Panc1 (cell line): ENCODE measurements at regions not wholly inside any gene's neighbourhood (a gene's known extent, or its start where the extent isn't known, plus 50 kb on each side); places are given as distances from the start of the nearest gene placed in this dataset.

Source experiments
- ATAC-seq: fragments of 200-7000 bp; cut with Tn5 transposase; 2 replicates; pipeline ENCODE4 v1.9.1; 2020; ENCODE audit warnings: mild to moderate bottlenecking, moderate library complexity
- BruUV-seq: library from RNA; stranded (reverse); fragments of 400-500 nt; replicated peaks from 2 replicates; lab custom pipeline; 2021; lab: Mats Ljungman, UMichigan
- CTCF ChIA-PET: fragments of 300-600 bp; sonication (Branson Sonifier 250); formaldehyde crosslinking; loops from one replicate; lab custom pipeline; 2022; ENCODE audit warnings: antibody characterized with exemption; lab: Charles Lee
- POLR2A ChIA-PET: fragments of 300-600 bp; sonication (Branson Sonifier 250); formaldehyde crosslinking; loops from one replicate; lab custom pipeline; 2022; ENCODE audit warnings: antibody characterized with exemption; lab: Charles Lee
- DNase-seq: peaks from one replicate; pipeline ENCODE4 v3.0.0-alpha.2; 2010; ENCODE audit warnings: low read depth, low spot score
- H3K27ac ChIP-seq: 2 replicates; pipeline ENCODE4 v1.5.1; 2011; ENCODE audit warnings: mild to moderate bottlenecking, low read length, inconsistent platforms
- H3K27me3 ChIP-seq: fragments of 200-500 bp; sonication (Bioruptor generic); 2 replicates; pipeline ENCODE4 v1.6.0; 2014; ENCODE audit warnings: low read length, inconsistent platforms; ENCODE audit not compliant: control insufficient read depth, insufficient read depth
- H3K36me3 ChIP-seq: fragments of 200-500 bp; sonication (Bioruptor generic); 2 replicates; pipeline ENCODE4 v1.5.1; 2014; ENCODE audit warnings: inconsistent platforms, mild to moderate bottlenecking, low read length, moderate library complexity; ENCODE audit not compliant: control insufficient read depth, insufficient read depth
- H3K4me1 ChIP-seq: 2 replicates; pipeline ENCODE4 v1.5.1; 2011; ENCODE audit warnings: inconsistent platforms, mild to moderate bottlenecking, low read length, moderate library complexity; ENCODE audit not compliant: control insufficient read depth, insufficient read depth
- H3K4me3 ChIP-seq, 2 experiments: 2 replicates each; pipeline ENCODE4 v1.5.1; 2011 to 2012; ENCODE audit warnings: low read depth in 2 of 2, low read length in 2 of 2, mild to moderate bottlenecking in 2 of 2, inconsistent platforms in 1 of 2, moderate library complexity in 1 of 2
- H3K9me3 ChIP-seq: fragments of 200-500 bp; sonication (Bioruptor generic); 2 replicates; pipeline ENCODE4 v1.5.1; 2014; ENCODE audit warnings: low read depth, mild to moderate bottlenecking, inconsistent platforms, low read length, moderate library complexity; ENCODE audit not compliant: control insufficient read depth, insufficient read depth
- CTCF ChIP-seq: fragments of 450-650 bp; IDR thresholded peaks from 2 replicates; pipeline ENCODE4 v1.5.1; 2017; ENCODE audit warnings: mild to moderate bottlenecking
- POLR2AphosphoS5 ChIP-seq: IDR thresholded peaks from 2 replicates; pipeline ENCODE4 v1.6.1; 2012; ENCODE audit warnings: mild to moderate bottlenecking, low read depth, low read length, moderate library complexity
- REST ChIP-seq, 2 experiments: IDR thresholded peaks; 2 replicates each; pipeline ENCODE4 v1.6.1; 2011 to 2012; ENCODE audit warnings: low read depth in 2 of 2, control low read depth in 1 of 2, low read length in 1 of 2, mild to moderate bottlenecking in 1 of 2, moderate library complexity in 1 of 2; ENCODE audit not compliant: insufficient read depth in 1 of 2
- SIN3A ChIP-seq: IDR thresholded peaks from 2 replicates; pipeline ENCODE4 v1.6.1; 2012; ENCODE audit warnings: low read depth, mild to moderate bottlenecking, low read length, moderate library complexity, borderline replicate concordance; ENCODE audit not compliant: insufficient read depth
- TCF7L2 ChIP-seq: IDR thresholded peaks from 2 replicates; pipeline ENCODE4 v1.6.1; 2011; ENCODE audit warnings: mild to moderate bottlenecking, low read depth, low read length, inconsistent platforms
- in situ Hi-C: cut with HindIII; loops from 2 replicates; pipeline ENCODE4 v1.10.0; 2016; ENCODE audit warnings: low sequenced_read_pairs, low pct_unique_long_range_greater_than_20kb
- intact Hi-C: fragments of 100-400 bp; cut with micrococcal nuclease; formaldehyde crosslinking; loops from one replicate; pipeline ENCODE4 v1.10.0; 2022; ENCODE audit not compliant: unreplicated experiment

- DNase-seq (no peak), ATAC-seq (no peak)
- no TSS peak for BruUV-seq
- Histone ChIP-seq H3K9me3 (no peaks in the 10 kb centered on the region), H3K27me3 (no peaks in the 10 kb centered on the region), H3K36me3 (no peaks in the 10 kb centered on the region), H3K27ac (no peak overlapping the region), H3K4me3 (no peak overlapping the region), H3K4me1 (no peaks in the 10 kb centered on the region)
- ChIA-PET POLR2A (no interaction called here), CTCF (no interaction called here)
- intact Hi-C loops = no loop called here
- in situ Hi-C loops = no loop called here
- TF ChIP-seq TCF7L2 = no peak
- TF ChIP-seq REST (IDR thresholded peaks at IDR 0.05; ENCODE audit: insufficient read depth in 1 of 2, low read depth in 2 of 2, low read length in 1 of 2) = no peak
- TF ChIP-seq SIN3A = no peak
- TF ChIP-seq CTCF = no peak
- TF ChIP-seq POLR2AphosphoS5 = no peak
Observed at GRCh38 chr17:13154398-13154797, 136.6 kb upstream of the ELAC2 start.

GRCh38 chr17:13153036-13153435 lies 135.2 kb upstream of the ELAC2 start:
- ATAC-seq (no peak), DNase-seq (no peak)
- BruUV-seq = no TSS peak
- in situ Hi-C loops = no loop called here
- Histone ChIP-seq H3K27ac (no peak overlapping the region), H3K9me3 (no peaks in the 10 kb centered on the region), H3K4me1 (no peaks in the 10 kb centered on the region), H3K36me3 (no peaks in the 10 kb centered on the region), H3K4me3 (no peak overlapping the region), H3K27me3 (no peaks in the 10 kb centered on the region)
- ChIA-PET POLR2A (no interaction called here), CTCF (no interaction called here)
- intact Hi-C loops = no loop called here
- TF ChIP-seq TCF7L2 (no peak), SIN3A (no peak), POLR2AphosphoS5 (no peak), REST (IDR thresholded peaks at IDR 0.05; ENCODE audit: insufficient read depth in 1 of 2, low read depth in 2 of 2, low read length in 1 of 2) (no peak), CTCF (no peak)
